Endodermal cell (in vitro differentiated cells): ENCODE measurements at regions not wholly inside any gene's neighbourhood (a gene's known extent, or its start where the extent isn't known, plus 50 kb on each side); places are given as distances from the start of the nearest gene placed in this dataset.

Experiments used
- DNase-seq: peaks from one replicate; pipeline ENCODE4 v3.0.0-alpha.2; 2017
- H3K27ac ChIP-seq: 2 replicates; pipeline ENCODE4 v1.5.1; 2013; ENCODE audit warnings: mild to moderate bottlenecking, low read depth, low read length, moderate library complexity
- H3K27me3 ChIP-seq: 2 replicates; pipeline ENCODE4 v1.6.1; 2013; ENCODE audit warnings: mild to moderate bottlenecking, low read length, moderate library complexity; ENCODE audit not compliant: insufficient read depth, control insufficient read depth, poor library complexity, severe bottlenecking
- H3K36me3 ChIP-seq: 2 replicates; pipeline ENCODE4 v1.7.0; 2013; ENCODE audit warnings: mild to moderate bottlenecking, low read length, moderate library complexity; ENCODE audit not compliant: control insufficient read depth, insufficient read depth
- H3K4me1 ChIP-seq: one replicate; pipeline ENCODE4 v1.7.0; 2013; ENCODE audit warnings: low read length; ENCODE audit not compliant: control insufficient read depth, insufficient read depth
- H3K4me3 ChIP-seq: 2 replicates; pipeline ENCODE4 v1.5.1; 2013; ENCODE audit warnings: mild to moderate bottlenecking, low read length, moderate library complexity
- H3K9ac ChIP-seq: 2 replicates; pipeline ENCODE4 v1.6.1; 2013; ENCODE audit warnings: mild to moderate bottlenecking, low read length, moderate library complexity; ENCODE audit not compliant: poor library complexity, severe bottlenecking; ENCODE audit errors: extremely low read depth
- H3K9me3 ChIP-seq: 2 replicates; pipeline ENCODE4 v1.6.1; 2013; ENCODE audit warnings: mild to moderate bottlenecking, low read length, moderate library complexity; ENCODE audit not compliant: control insufficient read depth
- H3K27ac Mint-ChIP-seq: 2 replicates; pipeline ENCODE4 v1.8.0; 2020; ENCODE audit warnings: mixed read lengths
- H3K27me3 Mint-ChIP-seq: 2 replicates; pipeline ENCODE4 v1.8.0; 2021; ENCODE audit warnings: mild to moderate bottlenecking, mixed read lengths; ENCODE audit not compliant: insufficient read depth
- H3K36me3 Mint-ChIP-seq: 2 replicates; pipeline ENCODE4 v1.8.0; 2020; ENCODE audit warnings: low read depth, mixed read lengths
- H3K4me1 Mint-ChIP-seq: 2 replicates; pipeline ENCODE4 v1.8.0; 2020; ENCODE audit warnings: mixed read lengths
- H3K4me3 Mint-ChIP-seq: 2 replicates; pipeline ENCODE4 v1.8.0; 2020; ENCODE audit warnings: mild to moderate bottlenecking, moderate library complexity, mixed read lengths
- H3K9me3 Mint-ChIP-seq: 2 replicates; pipeline ENCODE4 v1.8.0; 2020; ENCODE audit warnings: mild to moderate bottlenecking, mixed read lengths
- WGBS, 2 experiments: methylation state at CpG; one replicate each; pipeline versions ENCODE4 v1.1.5 to v1.1.7; 2013; ENCODE audit warnings: missing lambda C conversion rate in 2 of 2, mixed read lengths in 1 of 2; ENCODE audit not compliant: insufficient coverage in 1 of 2, insufficient read length in 1 of 2; 5-methylcytosine and 5-hydroxymethylcytosine counted together
- TF ChIP-seq, protein P1 (sequence below): fragments of 200-600 bp; sonication (generic); conservative IDR thresholded peaks from 2 replicates; pipeline ENCODE4 v1.5.0; 2021; ENCODE audit warnings: antibody characterized with exemption, mild to moderate bottlenecking

DNA sequence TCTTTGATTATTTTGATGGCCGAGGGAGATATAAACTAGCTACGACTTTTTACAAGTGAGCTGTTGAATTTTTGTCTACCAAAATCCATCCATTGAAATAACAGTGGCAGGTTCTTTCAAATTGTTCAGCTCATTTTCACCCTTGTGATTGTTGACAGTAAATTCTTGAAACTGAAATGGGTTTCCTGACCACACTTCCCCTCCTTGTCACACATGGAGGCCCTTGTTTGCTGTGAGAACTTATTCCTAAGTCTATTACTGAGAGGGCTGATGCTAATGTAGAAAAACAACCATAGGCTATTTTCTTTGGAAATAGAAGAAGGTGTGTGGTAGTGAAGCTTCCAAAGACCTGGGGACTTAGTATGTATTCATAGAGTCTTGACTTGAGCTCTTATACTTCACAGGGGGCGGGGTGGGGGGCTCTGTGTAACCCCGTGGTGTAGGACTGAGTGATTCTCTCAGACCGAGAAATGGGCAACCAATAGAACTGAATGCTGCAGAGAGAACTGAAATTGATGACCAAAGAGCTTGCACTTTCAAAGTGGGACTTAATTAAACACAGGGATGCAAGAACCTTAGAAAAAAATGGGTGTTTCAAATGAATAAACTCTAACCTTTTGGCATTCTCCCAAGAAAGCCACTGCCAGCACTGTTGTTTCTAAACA, 718.9 kb downstream of the CCSER2 start:
- Mint-ChIP-seq H3K9me3 (peaks cover 10% of the 10 kb centered on the region), H3K27ac (no peak overlapping the region), H3K4me3 (no peak overlapping the region), H3K27me3 (no peaks in the 10 kb centered on the region), H3K36me3 (no peaks in the 10 kb centered on the region), H3K4me1 (peaks cover 9% of the 10 kb centered on the region)
- H3K9ac ChIP-seq, result no peak overlapping the region
- DNase-seq, result no peak
- TF ChIP-seq, protein P1, sequence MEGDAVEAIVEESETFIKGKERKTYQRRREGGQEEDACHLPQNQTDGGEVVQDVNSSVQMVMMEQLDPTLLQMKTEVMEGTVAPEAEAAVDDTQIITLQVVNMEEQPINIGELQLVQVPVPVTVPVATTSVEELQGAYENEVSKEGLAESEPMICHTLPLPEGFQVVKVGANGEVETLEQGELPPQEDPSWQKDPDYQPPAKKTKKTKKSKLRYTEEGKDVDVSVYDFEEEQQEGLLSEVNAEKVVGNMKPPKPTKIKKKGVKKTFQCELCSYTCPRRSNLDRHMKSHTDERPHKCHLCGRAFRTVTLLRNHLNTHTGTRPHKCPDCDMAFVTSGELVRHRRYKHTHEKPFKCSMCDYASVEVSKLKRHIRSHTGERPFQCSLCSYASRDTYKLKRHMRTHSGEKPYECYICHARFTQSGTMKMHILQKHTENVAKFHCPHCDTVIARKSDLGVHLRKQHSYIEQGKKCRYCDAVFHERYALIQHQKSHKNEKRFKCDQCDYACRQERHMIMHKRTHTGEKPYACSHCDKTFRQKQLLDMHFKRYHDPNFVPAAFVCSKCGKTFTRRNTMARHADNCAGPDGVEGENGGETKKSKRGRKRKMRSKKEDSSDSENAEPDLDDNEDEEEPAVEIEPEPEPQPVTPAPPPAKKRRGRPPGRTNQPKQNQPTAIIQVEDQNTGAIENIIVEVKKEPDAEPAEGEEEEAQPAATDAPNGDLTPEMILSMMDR, result no peak
- no peak overlapping the region for H3K4me3 ChIP-seq
- no peaks in the 10 kb centered on the region for H3K36me3 ChIP-seq
- H3K4me1 ChIP-seq, result no peaks in the 10 kb centered on the region
- H3K9me3 ChIP-seq, result peaks cover 6% of the 10 kb centered on the region
- no peaks in the 10 kb centered on the region for H3K27me3 ChIP-seq
- WGBS, 2 experiments, result 95 to 100% methylated on average over 2 to 5 of the region's 5 CpGs
- no peak overlapping the region for H3K27ac ChIP-seq

DNA sequence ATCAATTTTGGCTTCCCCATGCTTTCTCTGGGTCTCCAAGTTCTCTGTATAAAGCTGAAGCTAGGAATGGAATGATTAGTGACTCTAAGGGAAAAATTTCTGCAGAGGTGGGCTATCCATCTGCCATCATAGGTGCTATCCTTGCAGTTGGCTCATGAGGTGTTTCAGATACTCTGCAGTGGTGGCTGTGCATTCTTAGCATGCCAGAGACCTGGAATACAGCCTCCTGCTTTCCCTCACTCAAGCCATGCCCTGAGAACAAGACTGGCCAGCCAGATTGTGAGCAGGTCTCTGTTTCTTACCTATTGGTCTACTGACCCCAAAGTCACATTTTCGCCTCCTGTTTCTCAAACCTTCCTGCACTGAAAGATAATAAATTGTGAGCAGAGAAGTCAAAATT, 719.6 kb downstream of the CCSER2 start:
- H3K27me3 Mint-ChIP-seq, result no peaks in the 10 kb centered on the region
- H3K9me3 Mint-ChIP-seq, result peaks cover 13% of the 10 kb centered on the region
- H3K4me3 Mint-ChIP-seq, result no peak overlapping the region
- Histone ChIP-seq H3K9me3 (peaks cover 6% of the 10 kb centered on the region), H3K36me3 (no peaks in the 10 kb centered on the region), H3K4me3 (no peak overlapping the region), H3K4me1 (no peaks in the 10 kb centered on the region), H3K9ac (no peak overlapping the region), H3K27ac (no peak overlapping the region), H3K27me3 (no peaks in the 10 kb centered on the region)
- H3K36me3 Mint-ChIP-seq, result no peaks in the 10 kb centered on the region
- 94% methylated on average over 1 of the region's 1 CpG; no CpG with 5 or more reads in 1 of the 2 experiments for WGBS, 2 experiments
- DNase-seq, result no peak
- no peak overlapping the region for H3K27ac Mint-ChIP-seq
- H3K4me1 Mint-ChIP-seq, result peaks cover 6% of the 10 kb centered on the region
- TF ChIP-seq, protein P1, result no peak

DNA sequence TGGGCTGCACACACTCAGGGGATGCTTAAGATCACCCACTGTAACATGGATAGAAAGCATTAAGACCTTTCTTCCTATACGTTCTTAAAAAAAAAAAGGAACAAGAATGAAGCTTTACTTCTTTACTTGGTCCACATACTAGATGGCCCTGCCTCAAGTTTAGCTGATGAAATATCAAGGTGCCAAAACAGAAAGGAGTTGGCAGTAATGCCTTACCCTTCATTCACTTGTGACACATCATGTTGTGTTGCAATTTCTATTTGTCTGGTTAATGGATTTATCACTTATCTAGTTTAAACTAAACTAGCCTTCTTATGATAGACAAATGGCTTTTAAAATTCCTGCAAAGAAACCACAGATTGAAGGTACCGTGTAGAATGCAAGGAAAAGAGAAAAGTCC, 720.3 kb downstream of the CCSER2 start:
- TF ChIP-seq, protein P1, result no peak
- no peak for DNase-seq
- no peaks in the 10 kb centered on the region for H3K27me3 Mint-ChIP-seq
- Histone ChIP-seq H3K36me3 (no peaks in the 10 kb centered on the region), H3K9me3 (peaks cover 6% of the 10 kb centered on the region), H3K27ac (no peak overlapping the region), H3K4me1 (no peaks in the 10 kb centered on the region), H3K27me3 (no peaks in the 10 kb centered on the region), H3K4me3 (no peak overlapping the region), H3K9ac (no peak overlapping the region)
- no peaks in the 10 kb centered on the region for H3K4me1 Mint-ChIP-seq
- peaks cover 12% of the 10 kb centered on the region for H3K9me3 Mint-ChIP-seq
- H3K27ac Mint-ChIP-seq, result no peak overlapping the region
- 98% methylated on average over 2 of the region's 2 CpGs; no CpG with 5 or more reads in 1 of the 2 experiments for WGBS, 2 experiments
- no peaks in the 10 kb centered on the region for H3K36me3 Mint-ChIP-seq
- H3K4me3 Mint-ChIP-seq, result no peak overlapping the region
